Spleen (tissue), 7 donors: ENCODE measurements at regions not wholly inside any gene's neighbourhood (a gene's known extent, or its start where the extent isn't known, plus 50 kb on each side); places are given as distances from the start of the nearest gene placed in this dataset.

Experiments used
- CTCF ChIP-seq, 11 experiments: fragments of 200-600 bp in 7 of 11; fragments of 450-650 bp in 4 of 11; sonication (generic) in 4 of 11; IDR thresholded peaks in 8 of 11; conservative IDR thresholded peaks in 3 of 11; 1 replicate in 7 of 11; 2 replicates in 4 of 11; pipeline versions ENCODE4 v1.4.0 to v1.8.0; 2016 to 2021; ENCODE audit warnings: antibody characterized with exemption in 11 of 11, inconsistent platforms in 4 of 11, mild to moderate bottlenecking in 1 of 11
- POLR2A ChIP-seq, 3 donors: fragments of 450-650 bp; IDR thresholded peaks; one replicate each; pipeline ENCODE4 v1.5.1; 2017; ENCODE audit warnings: antibody characterized with exemption in 3 of 3, mild to moderate bottlenecking in 1 of 3
- POLR2AphosphoS5 ChIP-seq, 3 donors: sonication (generic); formaldehyde crosslinking; IDR thresholded peaks; one replicate each; pipeline ENCODE4 v1.5.1; 2017; ENCODE audit warnings: antibody characterized with exemption in 3 of 3
- donor health status: DM: no; HTN: no; CAD: no; lungs with moderate emphysema.
- donor health status: DM: no; HTN: no; CAD: no.
- donor health status: DM: no; HTN: no; CAD: no.

- TF ChIP-seq POLR2AphosphoS5 (IDR thresholded peaks at IDR 0.05) (no peak), CTCF (IDR thresholded peaks at IDR 0.05 in 8 of 11, conservative IDR thresholded peaks at IDR 0.05 in 3 of 11) (no peak), POLR2A (IDR thresholded peaks at IDR 0.05) (no peak)
These were observed 209.3 kb downstream of the SS18 start for GRCh38 chr18:25881149-25881548.
